H9 (cell line): ENCODE measurements at regions not wholly inside any gene's neighbourhood (a gene's known extent, or its start where the extent isn't known, plus 50 kb on each side); places are given as distances from the start of the nearest gene placed in this dataset.

Experiments
- DNase-seq: peaks from one replicate; pipeline ENCODE4 v3.0.0-alpha.2; 2017
- H2AFZ ChIP-seq: one replicate; pipeline ENCODE4 v1.6.1; 2013; ENCODE audit warnings: mild to moderate bottlenecking, low read length, control low read depth, moderate library complexity
- H2AK5ac ChIP-seq: 2 replicates; pipeline ENCODE4 v1.6.1; 2013; ENCODE audit warnings: low read length, control low read depth, mixed read lengths; ENCODE audit not compliant: insufficient read length
- H2BK120ac ChIP-seq: one replicate; pipeline ENCODE4 v1.6.1; 2013; ENCODE audit warnings: low read depth, mild to moderate bottlenecking, low read length, control low read depth, inconsistent platforms; ENCODE audit not compliant: poor library complexity, severe bottlenecking
- H2BK12ac ChIP-seq: 2 replicates; pipeline ENCODE4 v1.6.1; 2013; ENCODE audit warnings: low read length, control low read depth, mixed read lengths, low read depth; ENCODE audit not compliant: insufficient read length
- H2BK15ac ChIP-seq: 2 replicates; pipeline ENCODE4 v1.6.1; 2013; ENCODE audit warnings: low read depth, low read length, control low read depth
- H2BK20ac ChIP-seq: one replicate; pipeline ENCODE4 v1.6.1; 2013; ENCODE audit warnings: low read depth, mild to moderate bottlenecking, low read length, control low read depth, inconsistent platforms; ENCODE audit not compliant: poor library complexity, severe bottlenecking
- H2BK5ac ChIP-seq: 2 replicates; pipeline ENCODE4 v1.6.1; 2013; ENCODE audit warnings: low read length, control low read depth, mixed read lengths; ENCODE audit not compliant: insufficient read length
- H3K14ac ChIP-seq: 2 replicates; pipeline ENCODE4 v1.6.1; 2013; ENCODE audit warnings: low read length, control low read depth; ENCODE audit not compliant: insufficient read depth
- H3K18ac ChIP-seq: 2 replicates; pipeline ENCODE4 v1.6.1; 2013; ENCODE audit warnings: low read depth, mild to moderate bottlenecking, mixed read lengths, low read length, control low read depth; ENCODE audit not compliant: insufficient read length
- H3K23ac ChIP-seq: 2 replicates; pipeline ENCODE4 v1.6.1; 2013; ENCODE audit warnings: low read length, control low read depth, mixed read lengths, low read depth; ENCODE audit not compliant: insufficient read length
- H3K23me2 ChIP-seq: 2 replicates; pipeline ENCODE4 v1.6.1; 2013; ENCODE audit warnings: low read depth, mild to moderate bottlenecking, mixed read lengths, low read length, control low read depth; ENCODE audit not compliant: insufficient read length, poor library complexity, severe bottlenecking
- H3K27ac ChIP-seq: 2 replicates; pipeline ENCODE4 v1.5.1; 2013; ENCODE audit warnings: low read length, control low read depth, mixed read lengths, low read depth; ENCODE audit not compliant: insufficient read length
- H3K27me3 ChIP-seq: 2 replicates; pipeline ENCODE4 v1.6.1; 2013; ENCODE audit warnings: low read length, control low read depth, inconsistent platforms; ENCODE audit not compliant: insufficient read depth
- H3K4ac ChIP-seq: 2 replicates; pipeline ENCODE4 v1.6.1; 2013; ENCODE audit warnings: low read depth, mild to moderate bottlenecking, control low read depth, inconsistent platforms, low read length, moderate library complexity
- H3K4me1 ChIP-seq: 2 replicates; pipeline ENCODE4 v1.6.1; 2013; ENCODE audit warnings: low read length, control low read depth, inconsistent platforms; ENCODE audit not compliant: insufficient read depth
- H3K4me2 ChIP-seq: 2 replicates; pipeline ENCODE4 v1.6.1; 2013; ENCODE audit warnings: low read length, control low read depth, mixed read lengths; ENCODE audit not compliant: insufficient read length, insufficient read depth
- H3K56ac ChIP-seq: 2 replicates; pipeline ENCODE4 v1.6.1; 2013; ENCODE audit warnings: low read depth, mild to moderate bottlenecking, mixed read lengths, low read length, control low read depth; ENCODE audit not compliant: insufficient read length
- H3K79me1 ChIP-seq: 2 replicates; pipeline ENCODE4 v1.6.1; 2013; ENCODE audit warnings: low read depth, mild to moderate bottlenecking, moderate library complexity, low read length, control low read depth, inconsistent platforms; ENCODE audit not compliant: insufficient read depth, poor library complexity, severe bottlenecking
- H3K79me2 ChIP-seq: 2 replicates; pipeline ENCODE4 v1.6.1; 2013; ENCODE audit warnings: low read length, control low read depth, inconsistent platforms; ENCODE audit not compliant: insufficient read depth
- H3K9ac ChIP-seq: 2 replicates; pipeline ENCODE4 v1.6.1; 2013; ENCODE audit warnings: low read length, control low read depth, mixed read lengths; ENCODE audit not compliant: insufficient read length; ENCODE audit errors: extremely low read depth
- H3K9me3 ChIP-seq: one replicate; pipeline ENCODE4 v1.6.1; 2013; ENCODE audit warnings: low read depth, low read length, inconsistent platforms; ENCODE audit not compliant: control insufficient read depth
- H3T11ph ChIP-seq: one replicate; pipeline ENCODE4 v1.6.1; 2013; ENCODE audit warnings: mild to moderate bottlenecking, low read length, control low read depth, inconsistent platforms
- H4K20me1 ChIP-seq: one replicate; pipeline ENCODE4 v1.6.1; 2013; ENCODE audit not compliant: control insufficient read depth, insufficient read length, insufficient read depth
- H4K5ac ChIP-seq: 2 replicates; pipeline ENCODE4 v1.6.1; 2013; ENCODE audit warnings: low read depth, mild to moderate bottlenecking, mixed read lengths, low read length, control low read depth; ENCODE audit not compliant: insufficient read length
- H4K8ac ChIP-seq: replicated peaks from 2 replicates; pipeline ENCODE4 v1.6.1; 2013; ENCODE audit warnings: low read length, control low read depth, mixed read lengths, low read depth; ENCODE audit not compliant: insufficient read length
- H4K91ac ChIP-seq: 2 replicates; pipeline ENCODE4 v1.6.1; 2013; ENCODE audit warnings: low read depth, mild to moderate bottlenecking, moderate library complexity, mixed read lengths, low read length, control low read depth; ENCODE audit not compliant: insufficient read length
- H3K27ac Mint-ChIP-seq, 3 experiments: 2 replicates in 2 of 3; 3 replicates in 1 of 3; pipeline ENCODE4 v1.8.0; 2020 to 2021; ENCODE audit warnings: mixed read lengths in 3 of 3, mild to moderate bottlenecking in 1 of 3, moderate library complexity in 1 of 3
- H3K27me3 Mint-ChIP-seq: 2 replicates; pipeline ENCODE4 v1.8.0; 2021; ENCODE audit warnings: low read depth, mild to moderate bottlenecking, moderate library complexity, mixed read lengths
- H3K36me3 Mint-ChIP-seq, 3 experiments: 2 replicates in 2 of 3; 3 replicates in 1 of 3; pipeline ENCODE4 v1.8.0; 2020 to 2021; ENCODE audit warnings: low read depth in 3 of 3, mixed read lengths in 3 of 3; ENCODE audit not compliant: insufficient read depth in 1 of 3
- H3K4me1 Mint-ChIP-seq, 2 experiments: 2 replicates each; pipeline ENCODE4 v1.8.0; 2020; ENCODE audit warnings: mixed read lengths in 2 of 2
- H3K4me3 Mint-ChIP-seq, 2 experiments: 2 replicates in 1 of 2; 3 replicates in 1 of 2; pipeline ENCODE4 v1.8.0; 2020 to 2021; ENCODE audit warnings: mild to moderate bottlenecking in 2 of 2, mixed read lengths in 2 of 2, moderate library complexity in 1 of 2
- H3K9me3 Mint-ChIP-seq, 2 experiments: 2 replicates in 1 of 2; 3 replicates in 1 of 2; pipeline ENCODE4 v1.8.0; 2020; ENCODE audit warnings: mild to moderate bottlenecking in 2 of 2, mixed read lengths in 2 of 2, moderate library complexity in 1 of 2
- CTCF ChIP-seq: fragments of 200-600 bp; sonication (generic); conservative IDR thresholded peaks from 3 replicates; pipeline ENCODE4 v1.8.0; 2021; ENCODE audit warnings: antibody characterized with exemption, mild to moderate bottlenecking
- WGBS: extraction: QIAGEN DNeasy Blood & Tissue Kit; methylation state at CpG from one replicate; pipeline ENCODE4 v1.1.7; 2013; ENCODE audit warnings: missing lambda C conversion rate, low lambda C conversion rate, mixed read lengths; ENCODE audit not compliant: insufficient read length; ENCODE audit errors: extremely low coverage; 5-methylcytosine and 5-hydroxymethylcytosine counted together

GRCh38 chr1:30519201-30519763 is 204.1 kb downstream of the MATN1 start:
- no peak overlapping the region for H3K27ac ChIP-seq
- H3K27me3 Mint-ChIP-seq = peaks cover 10% of the 10 kb centered on the region
- no peak for TF ChIP-seq CTCF

More at GRCh38 chr1:30519201-30519763, 204.1 kb downstream of the MATN1 start:
- Histone ChIP-seq H3K4ac (no peak overlapping the region), H2BK15ac (no peak overlapping the region), H4K5ac (no peak overlapping the region), H4K91ac (no peak overlapping the region), H2BK12ac (no peak overlapping the region), H3K14ac (no peak overlapping the region), H3K79me2 (no peaks in the 10 kb centered on the region), H3K4me1 (no peaks in the 10 kb centered on the region), H2BK20ac (no peak overlapping the region), H3K9ac (no peak overlapping the region), H3K23me2 (no peaks in the 10 kb centered on the region), H3K18ac (no peak overlapping the region), H2BK120ac (no peak overlapping the region), H3K4me2 (no peak overlapping the region), H3K56ac (no peak overlapping the region), H2BK5ac (no peak overlapping the region), H3K27me3 (no peaks in the 10 kb centered on the region), H4K8ac (no peak overlapping the region), H2AFZ (no peak overlapping the region), H4K20me1 (no peaks in the 10 kb centered on the region), H2AK5ac (no peak overlapping the region), H3K23ac (no peak overlapping the region), H3T11ph (no peak overlapping the region), H3K9me3 (no peaks in the 10 kb centered on the region), H3K79me1 (no peaks in the 10 kb centered on the region)
- no peaks in the 10 kb centered on the region for H3K36me3 Mint-ChIP-seq
- 100% methylated on average over 4 of the region's 4 CpGs for WGBS
- H3K9me3 Mint-ChIP-seq = no peaks in the 10 kb centered on the region; a peak in 1 of 5 replicates
- H3K4me1 Mint-ChIP-seq = peaks cover 11 to 17% of the 10 kb centered on the region in 2 experiments
- no peak overlapping the region for H3K4me3 Mint-ChIP-seq
- H3K27ac Mint-ChIP-seq = no peak overlapping the region
- DNase-seq = no peak
